Parathyroid adenoma (tissue), 2 donors: ENCODE measurements at regions not wholly inside any gene's neighbourhood (a gene's known extent, or its start where the extent isn't known, plus 50 kb on each side); places are given as distances from the start of the nearest gene placed in this dataset.

Experiments used
- H2AFZ ChIP-seq: fragments of 300-600 bp; sonication (generic); one replicate; pipeline ENCODE4 v1.7.0; 2017; ENCODE audit warnings: antibody characterized with exemption, mild to moderate bottlenecking
- H3K27ac ChIP-seq: fragments of 300-600 bp; sonication (generic); one replicate; pipeline ENCODE4 v1.7.0; 2017
- H3K27me3 ChIP-seq: fragments of 300-600 bp; sonication (generic); one replicate; pipeline ENCODE4 v1.7.0; 2017; ENCODE audit warnings: low read length; ENCODE audit not compliant: control insufficient read depth, insufficient read depth
- H3K36me3 ChIP-seq: fragments of 300-600 bp; sonication (generic); one replicate; pipeline ENCODE4 v1.7.0; 2017; ENCODE audit warnings: low read length; ENCODE audit not compliant: control insufficient read depth, insufficient read depth
- H3K4me1 ChIP-seq: fragments of 300-600 bp; sonication (generic); one replicate; pipeline ENCODE4 v1.7.0; 2017; ENCODE audit warnings: control low read depth
- H3K4me2 ChIP-seq: fragments of 300-600 bp; sonication (generic); one replicate; pipeline ENCODE4 v1.7.0; 2017; ENCODE audit warnings: low read length
- H3K4me3 ChIP-seq: fragments of 300-600 bp; sonication (generic); one replicate; pipeline ENCODE4 v1.7.0; 2017; ENCODE audit warnings: low read depth, low read length
- H3K79me2 ChIP-seq: fragments of 300-600 bp; sonication (generic); one replicate; pipeline ENCODE4 v1.7.0; 2017; ENCODE audit warnings: control low read depth
- H3K9ac ChIP-seq: fragments of 300-600 bp; sonication (generic); one replicate; pipeline ENCODE4 v1.7.0; 2017; ENCODE audit warnings: mild to moderate bottlenecking
- H3K9me3 ChIP-seq: fragments of 300-600 bp; sonication (generic); one replicate; pipeline ENCODE4 v1.7.0; 2017; ENCODE audit warnings: low read length; ENCODE audit not compliant: control insufficient read depth
- TF ChIP-seq, protein P1 (sequence below): fragments of 300-600 bp; sonication (generic); IDR thresholded peaks from one replicate; pipeline ENCODE4 v1.7.0; 2017; ENCODE audit warnings: antibody characterized with exemption, mild to moderate bottlenecking
- donor health status: primary hyperparathyroidism.

DNA sequence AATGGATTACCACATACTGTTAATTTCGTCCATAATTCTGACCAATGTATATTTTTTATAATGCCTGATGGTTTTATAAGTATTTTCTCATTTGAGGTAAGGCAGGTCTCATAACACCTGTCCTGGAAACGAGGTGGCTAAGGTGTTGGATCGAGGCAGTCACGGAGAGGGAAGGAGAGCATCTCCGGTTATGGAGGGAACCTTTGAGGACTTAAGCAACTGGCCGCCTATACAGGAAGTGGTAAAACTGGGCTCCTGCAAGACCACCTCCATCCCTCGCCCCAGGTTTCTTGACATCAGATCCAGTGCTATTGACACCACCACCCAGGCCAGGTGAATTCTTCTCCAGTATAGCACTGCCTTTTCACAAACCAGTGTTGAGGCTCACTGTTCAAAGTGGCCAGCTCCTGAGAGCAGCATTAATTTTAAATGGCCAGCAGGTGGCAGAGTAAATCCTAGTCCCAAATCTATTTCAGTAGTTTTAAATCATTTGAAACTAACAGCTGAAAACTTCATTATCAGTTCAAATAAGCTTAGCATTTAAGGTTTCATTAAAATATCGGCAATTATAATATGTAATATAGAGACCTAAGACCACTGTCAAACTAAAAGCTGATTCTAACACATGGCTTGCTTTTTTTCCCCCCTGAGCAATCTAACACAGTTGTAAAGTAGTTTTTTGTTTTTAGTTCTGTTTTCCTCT lies 100.8 kb downstream of the PPM1A start:
- Histone ChIP-seq H3K9ac (no peak overlapping the region), H3K79me2 (no peaks in the 10 kb centered on the region), H3K27ac (no peak overlapping the region), H3K27me3 (no peaks in the 10 kb centered on the region), H3K4me2 (peak overlapping the region; percentile 45), H3K4me3 (peak overlapping the region; percentile 3), H2AFZ (peak overlapping the region; percentile 68), H3K36me3 (no peaks in the 10 kb centered on the region), H3K4me1 (peaks cover 4% of the 10 kb centered on the region), H3K9me3 (no peaks in the 10 kb centered on the region)
- TF ChIP-seq, protein P1, sequence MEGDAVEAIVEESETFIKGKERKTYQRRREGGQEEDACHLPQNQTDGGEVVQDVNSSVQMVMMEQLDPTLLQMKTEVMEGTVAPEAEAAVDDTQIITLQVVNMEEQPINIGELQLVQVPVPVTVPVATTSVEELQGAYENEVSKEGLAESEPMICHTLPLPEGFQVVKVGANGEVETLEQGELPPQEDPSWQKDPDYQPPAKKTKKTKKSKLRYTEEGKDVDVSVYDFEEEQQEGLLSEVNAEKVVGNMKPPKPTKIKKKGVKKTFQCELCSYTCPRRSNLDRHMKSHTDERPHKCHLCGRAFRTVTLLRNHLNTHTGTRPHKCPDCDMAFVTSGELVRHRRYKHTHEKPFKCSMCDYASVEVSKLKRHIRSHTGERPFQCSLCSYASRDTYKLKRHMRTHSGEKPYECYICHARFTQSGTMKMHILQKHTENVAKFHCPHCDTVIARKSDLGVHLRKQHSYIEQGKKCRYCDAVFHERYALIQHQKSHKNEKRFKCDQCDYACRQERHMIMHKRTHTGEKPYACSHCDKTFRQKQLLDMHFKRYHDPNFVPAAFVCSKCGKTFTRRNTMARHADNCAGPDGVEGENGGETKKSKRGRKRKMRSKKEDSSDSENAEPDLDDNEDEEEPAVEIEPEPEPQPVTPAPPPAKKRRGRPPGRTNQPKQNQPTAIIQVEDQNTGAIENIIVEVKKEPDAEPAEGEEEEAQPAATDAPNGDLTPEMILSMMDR, result peak; percentile 82

- Histone ChIP-seq H3K36me3 (no peaks in the 10 kb centered on the region), H3K27me3 (no peaks in the 10 kb centered on the region), H3K4me2 (peak overlapping the region; percentile 45), H3K9me3 (no peaks in the 10 kb centered on the region), H3K9ac (no peak overlapping the region), H3K79me2 (no peaks in the 10 kb centered on the region), H3K4me3 (peak overlapping the region; percentile 3), H3K27ac (no peak overlapping the region), H3K4me1 (peaks cover 4% of the 10 kb centered on the region), H2AFZ (peak overlapping the region; percentile 68)
- TF ChIP-seq, protein P1, result no peak
Observed at GRCh38 chr14:60350366-60350720, 101.3 kb downstream of the PPM1A start.

DNA sequence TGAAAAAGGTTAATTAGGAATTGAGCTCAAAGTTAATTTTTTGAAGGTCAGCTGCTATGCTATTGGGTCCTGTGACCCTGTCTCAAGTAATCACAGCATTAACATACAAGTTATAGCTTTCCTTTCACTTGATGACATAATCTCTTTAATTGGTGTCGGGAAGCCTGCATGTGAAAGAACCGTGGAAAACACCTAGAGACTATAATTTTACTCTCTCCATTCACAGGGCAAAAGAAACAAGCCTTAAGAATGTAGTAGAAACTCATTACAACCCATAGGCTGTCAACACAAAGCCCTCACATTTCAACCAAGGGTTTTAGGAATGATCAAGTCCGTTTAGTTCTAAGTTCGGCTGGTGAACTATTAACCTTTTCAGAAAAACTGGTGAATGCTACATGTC lies 104.4 kb downstream of the PPM1A start:
- Histone ChIP-seq H3K27me3 (no peaks in the 10 kb centered on the region), H3K79me2 (no peaks in the 10 kb centered on the region), H3K4me1 (peaks cover 4% of the 10 kb centered on the region), H3K36me3 (no peaks in the 10 kb centered on the region), H3K9me3 (no peaks in the 10 kb centered on the region), H2AFZ (no peak overlapping the region), H3K4me2 (no peak overlapping the region), H3K27ac (no peak overlapping the region), H3K4me3 (no peak overlapping the region), H3K9ac (no peak overlapping the region)
- TF ChIP-seq, protein P1, result no peak

- Histone ChIP-seq H2AFZ (no peak overlapping the region), H3K9ac (no peak overlapping the region), H3K9me3 (no peaks in the 10 kb centered on the region), H3K4me3 (no peak overlapping the region), H3K4me2 (no peak overlapping the region), H3K27ac (no peak overlapping the region), H3K36me3 (no peaks in the 10 kb centered on the region), H3K79me2 (no peaks in the 10 kb centered on the region), H3K4me1 (no peaks in the 10 kb centered on the region), H3K27me3 (no peaks in the 10 kb centered on the region)
- TF ChIP-seq, protein P1, result no peak
Observed at GRCh38 chr14:60355768-60356167, 106.7 kb downstream of the PPM1A start.

- Histone ChIP-seq H3K4me3 (no peak overlapping the region), H2AFZ (no peak overlapping the region), H3K27ac (no peak overlapping the region), H3K4me2 (no peak overlapping the region), H3K79me2 (no peaks in the 10 kb centered on the region), H3K9ac (no peak overlapping the region), H3K4me1 (no peaks in the 10 kb centered on the region), H3K36me3 (no peaks in the 10 kb centered on the region), H3K27me3 (no peaks in the 10 kb centered on the region), H3K9me3 (no peaks in the 10 kb centered on the region)
- TF ChIP-seq, protein P1, result no peak
Observed at GRCh38 chr14:60356386-60356785, 107.4 kb downstream of the PPM1A start.
